ENCODE measurements at regions not wholly inside any gene's neighbourhood (a gene's known extent, or its start where the extent isn't known, plus 50 kb on each side); places are given as distances from the start of the nearest gene placed in this dataset.

DNA sequence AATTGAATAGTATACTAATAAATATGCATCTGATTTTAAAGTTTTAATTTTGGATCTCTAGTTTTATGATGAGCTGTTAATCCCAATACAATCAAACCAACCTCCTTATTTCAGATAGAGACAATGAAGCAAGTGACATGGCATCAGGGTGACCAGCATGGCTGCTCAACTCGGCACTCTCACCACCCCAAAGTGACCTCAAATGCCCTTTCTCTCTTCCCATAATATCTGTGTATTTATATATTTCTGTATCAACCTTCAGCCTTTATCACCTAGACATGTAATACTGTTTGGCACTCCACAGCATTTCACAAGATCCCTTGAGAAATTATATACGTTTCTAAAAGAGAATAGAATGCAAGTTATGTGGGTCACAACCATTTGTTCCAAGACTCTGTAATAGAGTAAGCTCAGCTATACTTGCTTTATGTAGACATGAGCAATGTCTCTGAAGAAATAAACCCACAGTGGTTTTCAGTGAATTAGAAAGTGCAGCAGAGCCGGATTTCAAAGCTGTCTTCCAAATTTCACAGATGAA lies 1623.2 kb upstream of the PABPC4L start (continued):
- TF ChIP-seq, protein P1, sequence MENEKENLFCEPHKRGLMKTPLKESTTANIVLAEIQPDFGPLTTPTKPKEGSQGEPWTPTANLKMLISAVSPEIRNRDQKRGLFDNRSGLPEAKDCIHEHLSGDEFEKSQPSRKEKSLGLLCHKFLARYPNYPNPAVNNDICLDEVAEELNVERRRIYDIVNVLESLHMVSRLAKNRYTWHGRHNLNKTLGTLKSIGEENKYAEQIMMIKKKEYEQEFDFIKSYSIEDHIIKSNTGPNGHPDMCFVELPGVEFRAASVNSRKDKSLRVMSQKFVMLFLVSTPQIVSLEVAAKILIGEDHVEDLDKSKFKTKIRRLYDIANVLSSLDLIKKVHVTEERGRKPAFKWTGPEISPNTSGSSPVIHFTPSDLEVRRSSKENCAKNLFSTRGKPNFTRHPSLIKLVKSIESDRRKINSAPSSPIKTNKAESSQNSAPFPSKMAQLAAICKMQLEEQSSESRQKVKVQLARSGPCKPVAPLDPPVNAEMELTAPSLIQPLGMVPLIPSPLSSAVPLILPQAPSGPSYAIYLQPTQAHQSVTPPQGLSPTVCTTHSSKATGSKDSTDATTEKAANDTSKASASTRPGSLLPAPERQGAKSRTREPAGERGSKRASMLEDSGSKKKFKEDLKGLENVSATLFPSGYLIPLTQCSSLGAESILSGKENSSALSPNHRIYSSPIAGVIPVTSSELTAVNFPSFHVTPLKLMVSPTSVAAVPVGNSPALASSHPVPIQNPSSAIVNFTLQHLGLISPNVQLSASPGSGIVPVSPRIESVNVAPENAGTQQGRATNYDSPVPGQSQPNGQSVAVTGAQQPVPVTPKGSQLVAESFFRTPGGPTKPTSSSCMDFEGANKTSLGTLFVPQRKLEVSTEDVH (IDR thresholded peaks at IDR 0.05; ENCODE audit: low read depth, partially characterized antibody): no peak
- TF ChIP-seq RCOR1 (conservative IDR thresholded peaks at IDR 0.05; ENCODE audit: low read depth, low read length) (no peak), NFYA (IDR thresholded peaks at IDR 0.05; ENCODE audit: borderline replicate concordance, low read depth, low read length) (no peak), TBL1XR1 (IDR thresholded peaks at IDR 0.05; ENCODE audit: low read depth, low read length) (no peak), HCFC1 (IDR thresholded peaks at IDR 0.05; ENCODE audit: low read length) (no peak), YBX1 (IDR thresholded peaks at IDR 0.05) (no peak)
- TF ChIP-seq, protein P2, sequence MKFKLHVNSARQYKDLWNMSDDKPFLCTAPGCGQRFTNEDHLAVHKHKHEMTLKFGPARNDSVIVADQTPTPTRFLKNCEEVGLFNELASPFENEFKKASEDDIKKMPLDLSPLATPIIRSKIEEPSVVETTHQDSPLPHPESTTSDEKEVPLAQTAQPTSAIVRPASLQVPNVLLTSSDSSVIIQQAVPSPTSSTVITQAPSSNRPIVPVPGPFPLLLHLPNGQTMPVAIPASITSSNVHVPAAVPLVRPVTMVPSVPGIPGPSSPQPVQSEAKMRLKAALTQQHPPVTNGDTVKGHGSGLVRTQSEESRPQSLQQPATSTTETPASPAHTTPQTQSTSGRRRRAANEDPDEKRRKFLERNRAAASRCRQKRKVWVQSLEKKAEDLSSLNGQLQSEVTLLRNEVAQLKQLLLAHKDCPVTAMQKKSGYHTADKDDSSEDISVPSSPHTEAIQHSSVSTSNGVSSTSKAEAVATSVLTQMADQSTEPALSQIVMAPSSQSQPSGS (IDR thresholded peaks at IDR 0.05; ENCODE audit: low read length): no peak
- TF ChIP-seq, protein P3, sequence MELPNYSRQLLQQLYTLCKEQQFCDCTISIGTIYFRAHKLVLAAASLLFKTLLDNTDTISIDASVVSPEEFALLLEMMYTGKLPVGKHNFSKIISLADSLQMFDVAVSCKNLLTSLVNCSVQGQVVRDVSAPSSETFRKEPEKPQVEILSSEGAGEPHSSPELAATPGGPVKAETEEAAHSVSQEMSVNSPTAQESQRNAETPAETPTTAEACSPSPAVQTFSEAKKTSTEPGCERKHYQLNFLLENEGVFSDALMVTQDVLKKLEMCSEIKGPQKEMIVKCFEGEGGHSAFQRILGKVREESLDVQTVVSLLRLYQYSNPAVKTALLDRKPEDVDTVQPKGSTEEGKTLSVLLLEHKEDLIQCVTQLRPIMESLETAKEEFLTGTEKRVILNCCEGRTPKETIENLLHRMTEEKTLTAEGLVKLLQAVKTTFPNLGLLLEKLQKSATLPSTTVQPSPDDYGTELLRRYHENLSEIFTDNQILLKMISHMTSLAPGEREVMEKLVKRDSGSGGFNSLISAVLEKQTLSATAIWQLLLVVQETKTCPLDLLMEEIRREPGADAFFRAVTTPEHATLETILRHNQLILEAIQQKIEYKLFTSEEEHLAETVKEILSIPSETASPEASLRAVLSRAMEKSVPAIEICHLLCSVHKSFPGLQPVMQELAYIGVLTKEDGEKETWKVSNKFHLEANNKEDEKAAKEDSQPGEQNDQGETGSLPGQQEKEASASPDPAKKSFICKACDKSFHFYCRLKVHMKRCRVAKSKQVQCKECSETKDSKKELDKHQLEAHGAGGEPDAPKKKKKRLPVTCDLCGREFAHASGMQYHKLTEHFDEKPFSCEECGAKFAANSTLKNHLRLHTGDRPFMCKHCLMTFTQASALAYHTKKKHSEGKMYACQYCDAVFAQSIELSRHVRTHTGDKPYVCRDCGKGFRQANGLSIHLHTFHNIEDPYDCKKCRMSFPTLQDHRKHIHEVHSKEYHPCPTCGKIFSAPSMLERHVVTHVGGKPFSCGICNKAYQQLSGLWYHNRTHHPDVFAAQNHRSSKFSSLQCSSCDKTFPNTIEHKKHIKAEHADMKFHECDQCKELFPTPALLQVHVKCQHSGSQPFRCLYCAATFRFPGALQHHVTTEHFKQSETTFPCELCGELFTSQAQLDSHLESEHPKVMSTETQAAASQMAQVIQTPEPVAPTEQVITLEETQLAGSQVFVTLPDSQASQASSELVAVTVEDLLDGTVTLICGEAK (IDR thresholded peaks at IDR 0.05; ENCODE audit: borderline replicate concordance): no peak
